GM23338 (cell line): ENCODE measurements at regions not wholly inside any gene's neighbourhood (a gene's known extent, or its start where the extent isn't known, plus 50 kb on each side); places are given as distances from the start of the nearest gene placed in this dataset.

ENCODE experiments used
- ATAC-seq: fragments of 200-7000 bp; cut with Tn5 transposase; 3 replicates; pipeline ENCODE4 v1.9.1; 2020
- DNase-seq: peaks from one replicate; pipeline ENCODE4 v3.0.0-alpha.2; 2015; ENCODE audit warnings: low spot score
- H2AFZ ChIP-seq: fragments of 200-600 bp; sonication (generic); 2 replicates; pipeline ENCODE4 v1.8.0; 2016; ENCODE audit warnings: antibody characterized with exemption, mild to moderate bottlenecking, moderate library complexity
- H3F3A ChIP-seq: fragments of 200-600 bp; sonication (generic); replicated peaks from 2 replicates; pipeline ENCODE4 v1.8.0; 2017; ENCODE audit warnings: antibody characterized with exemption, mixed run types, low read depth
- H3K27ac ChIP-seq: fragments of 200-600 bp; sonication (generic); 2 replicates; pipeline ENCODE4 v1.6.1; 2016; ENCODE audit warnings: low read depth
- H3K27me3 ChIP-seq: fragments of 200-600 bp; sonication (generic); 2 replicates; pipeline ENCODE4 v1.8.0; 2016; ENCODE audit warnings: mild to moderate bottlenecking, mixed run types, moderate library complexity; ENCODE audit not compliant: insufficient read depth
- H3K36me3 ChIP-seq: fragments of 200-600 bp; sonication (generic); 2 replicates; pipeline ENCODE4 v1.8.0; 2016; ENCODE audit warnings: mild to moderate bottlenecking; ENCODE audit not compliant: insufficient read depth
- H3K4me1 ChIP-seq: fragments of 200-600 bp; sonication (generic); 2 replicates; pipeline ENCODE4 v1.8.0; 2016; ENCODE audit warnings: mild to moderate bottlenecking, moderate library complexity; ENCODE audit not compliant: insufficient read depth
- H3K4me2 ChIP-seq: fragments of 200-600 bp; sonication (generic); 2 replicates; pipeline ENCODE4 v1.7.1; 2017; ENCODE audit warnings: mixed run types
- H3K4me3 ChIP-seq: fragments of 200-600 bp; sonication (generic); 2 replicates; pipeline ENCODE4 v1.6.1; 2016; ENCODE audit warnings: mixed run types
- H3K79me2 ChIP-seq: fragments of 200-600 bp; sonication (generic); replicated peaks from 2 replicates; pipeline ENCODE4 v1.8.0; 2017; ENCODE audit warnings: mild to moderate bottlenecking; ENCODE audit not compliant: insufficient read depth
- H3K9me2 ChIP-seq: fragments of 200-600 bp; sonication (generic); 2 replicates; pipeline ENCODE4 v1.8.0; 2017; ENCODE audit not compliant: insufficient read depth
- H4K20me1 ChIP-seq: fragments of 200-600 bp; sonication (generic); replicated peaks from 2 replicates; pipeline ENCODE4 v1.8.0; 2017; ENCODE audit warnings: mild to moderate bottlenecking; ENCODE audit not compliant: insufficient read depth
- H3K27ac Mint-ChIP-seq: 2 replicates; pipeline ENCODE4 v1.8.0; 2020; ENCODE audit warnings: inconsistent platforms, mild to moderate bottlenecking, moderate library complexity, mixed read lengths
- H3K27me3 Mint-ChIP-seq: 3 replicates; pipeline ENCODE4 v1.8.0; 2022; ENCODE audit warnings: low read depth, mild to moderate bottlenecking, moderate library complexity, mixed read lengths, inconsistent platforms; ENCODE audit not compliant: insufficient read depth, poor library complexity
- H3K36me3 Mint-ChIP-seq: 3 replicates; pipeline ENCODE4 v1.8.0; 2021; ENCODE audit warnings: low read depth, mild to moderate bottlenecking, inconsistent platforms, moderate library complexity, mixed read lengths
- H3K4me1 Mint-ChIP-seq: 3 replicates; pipeline ENCODE4 v1.8.0; 2020; ENCODE audit warnings: mild to moderate bottlenecking, inconsistent platforms, mixed read lengths
- H3K4me3 Mint-ChIP-seq: 3 replicates; pipeline ENCODE4 v1.8.0; 2021; ENCODE audit warnings: moderate library complexity, mild to moderate bottlenecking, inconsistent platforms, mixed read lengths
- H3K9me3 Mint-ChIP-seq: 3 replicates; pipeline ENCODE4 v1.8.0; 2020; ENCODE audit warnings: moderate library complexity, mild to moderate bottlenecking, inconsistent platforms, mixed read lengths
- EZH2 ChIP-seq: fragments of 200-600 bp; sonication (generic); IDR thresholded peaks from one replicate; pipeline ENCODE4 v1.8.0; 2017; ENCODE audit warnings: antibody characterized with exemption, mild to moderate bottlenecking, low read depth; ENCODE audit not compliant: unreplicated experiment
- JUNB ChIP-seq: IDR thresholded peaks from one replicate; pipeline ENCODE4 v1.6.1; 2016; ENCODE audit warnings: antibody characterized with exemption; ENCODE audit not compliant: unreplicated experiment
- POLR2AphosphoS5 ChIP-seq: IDR thresholded peaks from 2 replicates; pipeline ENCODE4 v1.6.1; 2016; ENCODE audit warnings: antibody characterized with exemption, low read depth
- REST ChIP-seq: IDR thresholded peaks from one replicate; pipeline ENCODE4 v1.6.1; 2018; ENCODE audit warnings: antibody characterized with exemption; ENCODE audit not compliant: unreplicated experiment
- ZNF114 ChIP-seq: fragments of 250-450 bp; sonication (Bioruptor Pico); IDR thresholded peaks from 2 replicates; pipeline ENCODE4 v1.5.0; 2020; ENCODE audit warnings: mild to moderate bottlenecking, moderate library complexity
- ZNF331 ChIP-seq: fragments of 250-450 bp; sonication (Bioruptor Pico); IDR thresholded peaks from 2 replicates; pipeline ENCODE4 v1.5.0; 2020; ENCODE audit warnings: low read depth, mild to moderate bottlenecking, moderate library complexity
- ZNF462 ChIP-seq: fragments of 250-450 bp; sonication (Bioruptor Pico); IDR thresholded peaks from 2 replicates; pipeline ENCODE4 v1.5.0; 2020; ENCODE audit warnings: mild to moderate bottlenecking, moderate library complexity

DNA sequence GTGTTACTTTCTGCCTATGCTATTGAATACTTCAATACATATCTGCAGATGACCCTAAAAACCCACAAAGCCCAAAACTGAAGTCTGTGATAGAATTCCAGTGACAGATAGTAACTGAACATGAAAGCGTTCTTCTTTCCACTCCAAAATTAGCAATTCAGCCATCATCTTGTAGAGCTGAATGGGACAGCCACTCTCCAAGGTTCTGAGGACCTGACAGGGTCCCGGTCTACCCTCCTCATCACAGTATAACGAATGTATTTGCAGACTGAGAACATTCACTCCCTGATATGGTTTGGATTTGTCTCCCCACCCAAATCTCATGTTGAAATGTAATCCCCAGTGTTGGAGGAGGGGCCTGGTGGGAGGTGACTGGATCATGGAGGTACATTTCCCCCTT is 189.5 kb downstream of the MTCL1 start:
- H4K20me1 ChIP-seq, result no peaks in the 10 kb centered on the region
- Mint-ChIP-seq H3K4me3 (no peak overlapping the region), H3K4me1 (peaks cover 13% of the 10 kb centered on the region), H3K27me3 (peaks cover 3% of the 10 kb centered on the region), H3K27ac (no peak overlapping the region), H3K36me3 (peaks cover 11% of the 10 kb centered on the region; the same call in 2 of the 3 replicates), H3K9me3 (peaks cover 16% of the 10 kb centered on the region)
- no peaks in the 10 kb centered on the region for H3F3A ChIP-seq
- no peaks in the 10 kb centered on the region for H3K79me2 ChIP-seq
- no peak overlapping the region for H3K4me2 ChIP-seq
- no peak for ATAC-seq
- H2AFZ ChIP-seq, result no peak overlapping the region
- no peak for DNase-seq
- TF ChIP-seq ZNF331, result no peak
- TF ChIP-seq REST, result peak; percentile 60
- peaks cover 5% of the 10 kb centered on the region; the same call in 1 of the 2 replicates for H3K4me1 ChIP-seq
- H3K27me3 ChIP-seq, result no peaks in the 10 kb centered on the region
- no peaks in the 10 kb centered on the region for H3K36me3 ChIP-seq
- H3K4me3 ChIP-seq, result no peak overlapping the region
- H3K9me2 ChIP-seq, result peaks cover 1% of the 10 kb centered on the region; the same call in 1 of the 2 replicates
- no peak overlapping the region for H3K27ac ChIP-seq

GRCh38 chr18:8895341-8895740 is 190.0 kb downstream of the MTCL1 start:
- TF ChIP-seq ZNF114 (no peak), POLR2AphosphoS5 (no peak), ZNF462 (CRISPR knock-in tag) (no peak), ZNF331 (no peak), EZH2 (no peak), JUNB (no peak), REST (no peak)
- H3K27me3 Mint-ChIP-seq, result peaks cover 3% of the 10 kb centered on the region
- DNase-seq (no peak), ATAC-seq (no peak)
- Histone ChIP-seq H3K27ac (no peak overlapping the region), H3K4me1 (peaks cover 5% of the 10 kb centered on the region; the same call in 1 of the 2 replicates), H3K9me2 (no peaks in the 10 kb centered on the region; the same call in 1 of the 2 replicates), H3K36me3 (no peaks in the 10 kb centered on the region), H4K20me1 (no peaks in the 10 kb centered on the region), H3F3A (no peaks in the 10 kb centered on the region), H3K4me2 (no peak overlapping the region), H3K4me3 (no peak overlapping the region), H2AFZ (no peak overlapping the region), H3K79me2 (no peaks in the 10 kb centered on the region), H3K27me3 (no peaks in the 10 kb centered on the region)
- H3K4me3 Mint-ChIP-seq, result no peak overlapping the region
- H3K4me1 Mint-ChIP-seq, result peaks cover 16% of the 10 kb centered on the region
- H3K9me3 Mint-ChIP-seq, result peaks cover 19% of the 10 kb centered on the region
- H3K36me3 Mint-ChIP-seq, result peaks cover 9% of the 10 kb centered on the region; the same call in 2 of the 3 replicates
- no peak overlapping the region for H3K27ac Mint-ChIP-seq
